Brain microvascular endothelial cell (primary cell): ENCODE measurements at regions not wholly inside any gene's neighbourhood (a gene's known extent, or its start where the extent isn't known, plus 50 kb on each side); places are given as distances from the start of the nearest gene placed in this dataset.

Experiments used
- DNase-seq: peaks from one replicate; pipeline ENCODE4 v3.0.0-alpha.2; 2020
- H3K27ac ChIP-seq: fragments of 250-450 bp; sonication (Bioruptor Pico); 2 replicates; pipeline ENCODE4 v1.5.1; 2020; ENCODE audit warnings: mild to moderate bottlenecking, moderate library complexity
- H3K27me3 ChIP-seq: fragments of 250-450 bp; sonication (Bioruptor Pico); replicated peaks from 2 replicates; pipeline ENCODE4 v1.5.1; 2020; ENCODE audit warnings: mild to moderate bottlenecking
- H3K36me3 ChIP-seq: fragments of 250-450 bp; sonication (Bioruptor Pico); replicated peaks from 2 replicates; pipeline ENCODE4 v1.5.1; 2020; ENCODE audit warnings: mild to moderate bottlenecking
- H3K4me3 ChIP-seq: 2 replicates; pipeline ENCODE4 v1.5.1; 2011; ENCODE audit warnings: low read depth, mild to moderate bottlenecking, control low read depth, low read length, moderate library complexity
- in situ Hi-C: cut with HindIII; loops from 2 replicates; pipeline ENCODE4 v1.10.0; 2017; ENCODE audit warnings: low sequenced_read_pairs, low pct_ligation_motif_present
- TF ChIP-seq, protein P1 (sequence below): IDR thresholded peaks from 2 replicates; pipeline ENCODE4 v1.5.1; 2011; ENCODE audit warnings: low read depth, mild to moderate bottlenecking, moderate library complexity, low read length, control low read depth, inconsistent platforms; ENCODE audit errors: missing control alignments

DNA sequence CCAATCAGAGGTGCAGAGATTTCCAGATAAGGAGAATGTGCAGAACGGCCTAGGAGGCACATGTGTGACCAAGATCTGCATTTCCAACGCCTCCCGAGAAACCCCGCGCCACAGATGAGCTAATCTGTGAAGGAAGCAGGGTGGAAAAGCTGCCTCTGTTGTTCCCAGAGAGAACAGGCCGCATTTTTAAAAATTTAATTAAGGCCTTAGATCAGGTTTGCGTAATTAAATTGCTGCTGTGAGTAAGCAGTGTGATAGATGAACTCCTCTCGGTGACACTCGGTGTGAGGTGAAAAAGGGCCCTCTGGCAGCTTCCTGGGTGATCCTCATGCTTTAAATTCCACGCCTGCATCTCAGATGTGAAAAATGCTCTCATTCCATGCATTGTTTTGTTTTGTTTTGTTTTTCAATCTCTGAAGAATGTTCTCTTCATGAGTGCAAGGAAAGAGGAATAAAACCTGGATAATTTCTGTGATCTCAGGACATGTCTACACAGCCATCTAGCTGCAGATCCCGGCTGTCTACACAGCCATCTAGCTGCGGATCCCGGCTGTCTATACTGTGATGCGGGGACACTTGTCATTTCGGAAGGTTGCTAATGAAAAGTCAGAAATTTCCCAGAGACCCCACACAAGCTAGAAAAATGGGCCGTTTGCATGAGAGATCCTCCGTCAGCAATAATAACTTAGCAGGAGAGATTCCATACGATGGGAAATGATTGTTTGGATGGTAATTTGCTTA is 1398.9 kb downstream of the BRD1 start:
- Histone ChIP-seq H3K36me3 (no peaks in the 10 kb centered on the region), H3K27me3 (no peaks in the 10 kb centered on the region), H3K27ac (no peak overlapping the region), H3K4me3 (no peak overlapping the region)
- TF ChIP-seq, protein P1, sequence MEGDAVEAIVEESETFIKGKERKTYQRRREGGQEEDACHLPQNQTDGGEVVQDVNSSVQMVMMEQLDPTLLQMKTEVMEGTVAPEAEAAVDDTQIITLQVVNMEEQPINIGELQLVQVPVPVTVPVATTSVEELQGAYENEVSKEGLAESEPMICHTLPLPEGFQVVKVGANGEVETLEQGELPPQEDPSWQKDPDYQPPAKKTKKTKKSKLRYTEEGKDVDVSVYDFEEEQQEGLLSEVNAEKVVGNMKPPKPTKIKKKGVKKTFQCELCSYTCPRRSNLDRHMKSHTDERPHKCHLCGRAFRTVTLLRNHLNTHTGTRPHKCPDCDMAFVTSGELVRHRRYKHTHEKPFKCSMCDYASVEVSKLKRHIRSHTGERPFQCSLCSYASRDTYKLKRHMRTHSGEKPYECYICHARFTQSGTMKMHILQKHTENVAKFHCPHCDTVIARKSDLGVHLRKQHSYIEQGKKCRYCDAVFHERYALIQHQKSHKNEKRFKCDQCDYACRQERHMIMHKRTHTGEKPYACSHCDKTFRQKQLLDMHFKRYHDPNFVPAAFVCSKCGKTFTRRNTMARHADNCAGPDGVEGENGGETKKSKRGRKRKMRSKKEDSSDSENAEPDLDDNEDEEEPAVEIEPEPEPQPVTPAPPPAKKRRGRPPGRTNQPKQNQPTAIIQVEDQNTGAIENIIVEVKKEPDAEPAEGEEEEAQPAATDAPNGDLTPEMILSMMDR = no peak
- no peak for DNase-seq
- in situ Hi-C loops = no loop called here

DNA sequence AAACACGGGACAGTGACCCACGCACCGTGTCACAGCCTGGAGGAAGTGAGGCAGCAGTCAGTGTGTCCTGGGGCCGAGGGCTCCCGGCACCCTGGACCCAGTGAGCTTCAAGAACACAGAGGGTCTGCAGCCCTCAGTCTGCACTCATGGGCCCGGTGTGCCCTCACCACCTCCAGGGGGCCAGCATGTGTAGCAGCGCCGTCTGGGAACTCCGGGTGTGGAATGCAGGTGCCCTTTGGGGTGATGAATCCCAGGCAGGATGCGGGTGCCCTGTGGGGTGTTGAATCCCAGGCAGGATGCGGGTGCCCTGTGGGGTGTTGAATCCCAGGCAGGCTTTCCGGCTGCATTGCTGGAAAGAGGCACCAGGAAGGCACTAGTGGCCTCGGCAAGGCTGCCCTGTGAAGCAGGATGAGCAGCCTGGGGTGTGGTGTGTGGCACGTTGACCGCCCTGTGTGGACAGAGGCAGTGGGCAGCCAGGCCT is 1399.9 kb downstream of the BRD1 start:
- DNase-seq = no peak
- TF ChIP-seq, protein P1 = no peak
- Histone ChIP-seq H3K4me3 (no peak overlapping the region), H3K27ac (no peak overlapping the region), H3K36me3 (no peaks in the 10 kb centered on the region), H3K27me3 (no peaks in the 10 kb centered on the region)
- in situ Hi-C loops = no loop called here

DNA sequence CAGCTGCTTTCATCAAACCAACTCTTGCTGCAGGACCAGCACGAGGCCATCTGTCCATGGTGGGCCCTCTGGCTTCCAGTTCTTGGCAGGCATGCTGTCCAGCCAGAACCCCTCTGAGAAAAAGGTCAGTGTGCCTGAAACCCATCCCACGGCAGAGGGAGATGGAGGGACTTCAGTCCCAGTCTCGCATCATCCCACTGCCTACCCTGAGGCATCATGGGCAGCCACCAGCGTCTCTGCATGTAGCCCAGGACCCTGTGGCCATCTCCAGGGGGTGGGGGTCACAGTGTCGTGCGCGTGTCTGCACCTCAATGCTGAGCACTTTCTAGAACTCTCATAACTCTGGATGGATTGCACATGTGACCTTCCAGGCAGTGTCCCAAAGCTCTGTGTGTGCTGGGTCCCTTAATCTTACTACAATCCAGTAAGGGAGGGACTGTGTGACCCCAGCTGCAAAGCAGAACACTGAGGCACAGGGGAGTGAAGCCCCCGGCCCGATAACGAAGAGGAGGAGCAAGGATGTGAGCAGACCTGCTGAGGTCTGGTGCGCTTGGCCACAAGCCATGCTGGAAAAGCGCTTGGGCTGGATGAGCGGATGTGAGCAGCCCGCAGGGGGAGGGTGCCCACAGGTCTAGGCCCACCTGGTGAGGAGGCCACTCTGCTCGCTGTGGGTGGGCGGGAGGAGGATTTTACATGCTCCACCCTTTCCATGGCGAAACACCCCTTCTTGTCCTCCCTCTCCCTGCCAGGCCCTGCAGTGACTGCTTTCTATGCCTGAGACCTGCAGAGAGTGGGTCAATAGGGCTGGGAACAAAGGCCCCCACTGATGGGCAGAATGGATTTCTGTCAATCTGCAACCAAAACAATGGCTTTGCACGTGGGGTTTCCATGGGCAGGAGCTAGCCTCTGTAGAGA is 1401.0 kb downstream of the BRD1 start:
- Histone ChIP-seq H3K27me3 (no peaks in the 10 kb centered on the region), H3K36me3 (no peaks in the 10 kb centered on the region), H3K27ac (no peak overlapping the region), H3K4me3 (no peak overlapping the region)
- TF ChIP-seq, protein P1 = no peak
- DNase-seq = no peak
- in situ Hi-C loops = no loop called here

DNA sequence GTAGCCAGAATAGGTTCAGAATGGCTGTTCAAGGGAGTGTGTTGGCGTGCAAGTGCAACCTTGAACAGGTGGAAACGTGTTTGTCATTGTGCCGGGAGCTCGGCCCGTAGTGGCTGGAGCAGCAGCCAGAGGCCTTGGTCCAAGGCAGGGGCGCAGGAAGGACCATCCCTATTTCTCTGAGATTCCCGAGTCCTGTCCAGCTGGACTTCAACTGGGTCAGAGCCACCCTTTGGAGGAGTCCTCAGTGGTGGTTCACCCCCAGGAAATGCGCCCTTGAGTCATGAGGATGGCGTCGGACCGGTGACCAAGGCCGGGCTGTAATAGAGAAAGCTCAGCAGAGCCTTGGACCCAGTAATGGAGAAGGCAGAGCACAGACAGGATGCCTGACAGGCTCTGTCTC is 1402.0 kb downstream of the BRD1 start:
- no peaks in the 10 kb centered on the region for H3K36me3 ChIP-seq
- H3K27ac ChIP-seq = no peak overlapping the region
- DNase-seq = no peak
- TF ChIP-seq, protein P1 = no peak
- H3K27me3 ChIP-seq = no peaks in the 10 kb centered on the region
- in situ Hi-C loops = no loop called here
- no peak overlapping the region for H3K4me3 ChIP-seq

DNA sequence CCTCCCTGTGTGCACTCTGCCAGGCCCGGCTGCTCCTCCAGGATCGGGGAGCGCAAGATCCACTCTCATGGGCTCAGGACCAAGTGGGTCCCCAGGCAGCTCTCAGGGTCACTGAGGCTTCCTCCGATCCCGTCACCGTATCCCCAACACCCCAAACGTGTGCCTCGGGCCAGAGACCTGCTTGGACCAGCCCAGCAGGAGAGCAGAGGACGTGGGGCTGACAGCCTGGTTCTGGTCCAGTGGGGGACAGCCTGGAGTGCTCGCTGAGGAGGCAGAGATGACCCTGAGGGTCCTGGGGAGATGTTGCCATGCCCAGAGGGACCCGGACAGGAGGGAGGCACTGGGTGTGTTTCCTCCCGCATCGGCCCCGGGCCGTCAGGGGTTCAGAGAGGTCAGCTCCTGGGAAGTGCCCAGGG is 1402.6 kb downstream of the BRD1 start:
- H3K27me3 ChIP-seq = no peaks in the 10 kb centered on the region
- H3K36me3 ChIP-seq = no peaks in the 10 kb centered on the region
- in situ Hi-C loops = no loop called here
- no peak for DNase-seq
- H3K4me3 ChIP-seq = no peak overlapping the region
- TF ChIP-seq, protein P1 = no peak
- H3K27ac ChIP-seq = no peak overlapping the region
